Aorta (tissue), 5 donors: ENCODE measurements at regions not wholly inside any gene's neighbourhood (a gene's known extent, or its start where the extent isn't known, plus 50 kb on each side); places are given as distances from the start of the nearest gene placed in this dataset.
"Not testable (repeated sequence)": the region's sequence is repeated elsewhere in the genome, so short reads cannot be mapped to it uniquely, and the experiment has no call there.

Source experiments
- ATAC-seq: fragments of 200-7000 bp; cut with Tn5 transposase; one replicate; pipeline ENCODE4 v1.9.1; 2022; ENCODE audit warnings: moderate library complexity; ENCODE audit not compliant: low FRiP score
- DNase-seq, 2 donors: peaks; one replicate each; pipeline ENCODE4 v3.0.0-alpha.2; 2020
- H3K27ac ChIP-seq, 2 donors: one replicate each; pipeline ENCODE4 v1.5.1; 2013; ENCODE audit warnings: low read length in 2 of 2, mild to moderate bottlenecking in 2 of 2, moderate library complexity in 2 of 2, control low read depth in 1 of 2, inconsistent platforms in 1 of 2, low read depth in 1 of 2
- H3K27me3 ChIP-seq, 2 donors: one replicate each; pipeline ENCODE4 v1.6.1; 2013; ENCODE audit warnings: control low read depth in 1 of 2, low read length in 1 of 2, mild to moderate bottlenecking in 1 of 2, moderate library complexity in 1 of 2; ENCODE audit not compliant: insufficient read depth in 2 of 2, control insufficient read depth in 1 of 2
- H3K36me3 ChIP-seq, 2 donors: one replicate each; pipeline ENCODE4 v1.6.1; 2013; ENCODE audit warnings: control low read depth in 1 of 2, low read length in 1 of 2, mild to moderate bottlenecking in 1 of 2; ENCODE audit not compliant: insufficient read depth in 2 of 2, control insufficient read depth in 1 of 2
- H3K4me1 ChIP-seq, 2 donors: one replicate each; pipeline ENCODE4 v1.6.1; 2013; ENCODE audit warnings: low read length in 2 of 2, control low read depth in 1 of 2, mild to moderate bottlenecking in 1 of 2, moderate library complexity in 1 of 2; ENCODE audit not compliant: insufficient read depth in 2 of 2, control insufficient read depth in 1 of 2
- H3K4me3 ChIP-seq, 2 donors: one replicate each; pipeline ENCODE4 v1.5.1; 2013; ENCODE audit warnings: low read length in 2 of 2, control low read depth in 1 of 2, mild to moderate bottlenecking in 1 of 2
- H3K9me3 ChIP-seq: one replicate; pipeline ENCODE4 v1.6.1; 2013; ENCODE audit warnings: mild to moderate bottlenecking, low read length; ENCODE audit not compliant: control insufficient read depth
- WGBS, 2 donors: extraction: QIAGEN DNeasy Blood & Tissue Kit; methylation state at CpG; one replicate each; pipeline ENCODE4 v1.1.7; 2013; 5-methylcytosine and 5-hydroxymethylcytosine counted together
- intact Hi-C, 2 donors: fragments of 100-400 bp; cut with DNase I; formaldehyde crosslinking; loops; one replicate each; pipeline versions ENCODE4 v1.14.2 to v1.15.0; 2022
- donor health status: healthy with polysubstance abuse.
- donor health status: Bipolar disorder and iron deficiency.
- donor health status: DM: no; HTN: no; CAD: no.
- donor health status: DM: no; HTN: no; CAD: no.
- donor health status: DM: yes; HTN: yes; CAD: no.

DNA sequence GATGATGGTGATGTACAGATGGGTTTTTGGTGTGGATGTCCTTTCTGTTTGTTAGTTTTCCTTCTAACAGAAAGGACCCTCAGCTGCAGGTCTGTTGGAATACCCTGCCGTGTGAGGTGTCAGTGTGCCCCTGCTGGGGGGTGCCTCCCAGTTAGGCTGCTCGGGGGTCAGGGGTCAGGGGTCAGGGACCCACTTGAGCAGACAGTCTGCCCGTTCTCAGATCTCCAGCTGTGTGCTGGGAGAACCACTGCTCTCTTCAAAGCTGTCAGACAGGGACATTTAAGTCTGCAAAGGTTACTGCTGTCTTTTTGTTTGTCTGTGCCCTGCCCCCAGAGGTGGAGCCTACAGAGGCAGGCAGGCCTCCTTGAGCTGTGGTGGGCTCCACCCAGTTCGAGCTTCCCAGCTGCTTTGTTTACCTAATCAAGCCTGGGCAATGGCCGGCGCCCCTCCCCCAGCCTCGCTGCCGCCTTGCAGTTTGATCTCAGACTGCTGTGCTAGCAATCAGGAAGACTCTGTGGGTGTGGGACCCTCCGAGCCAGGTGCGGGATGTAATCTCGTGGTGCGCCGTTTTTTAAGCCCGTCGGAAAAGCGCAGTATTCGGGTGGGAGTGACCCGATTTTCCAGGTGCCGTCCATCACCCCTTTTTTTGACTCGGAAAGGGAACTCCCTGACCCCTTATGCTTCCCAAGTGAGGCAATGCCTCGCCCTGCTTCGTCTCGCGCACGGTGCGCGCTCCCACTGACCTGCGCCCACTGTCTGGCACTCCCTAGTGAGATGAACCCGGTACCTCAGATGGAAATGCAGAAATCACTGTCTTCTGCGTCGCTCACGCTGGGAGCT is 408.2 kb downstream of the LNPK start:
- H3K4me3 ChIP-seq, H3K36me3 ChIP-seq, intact Hi-C loops, H3K27ac ChIP-seq, H3K4me1 ChIP-seq, DNase-seq, H3K9me3 ChIP-seq, H3K27me3 ChIP-seq, ATAC-seq: not testable (repeated sequence)
- WGBS, 2 donors, result 67 to 75% methylated on average over 31 to 32 of the region's 32 CpGs

DNA sequence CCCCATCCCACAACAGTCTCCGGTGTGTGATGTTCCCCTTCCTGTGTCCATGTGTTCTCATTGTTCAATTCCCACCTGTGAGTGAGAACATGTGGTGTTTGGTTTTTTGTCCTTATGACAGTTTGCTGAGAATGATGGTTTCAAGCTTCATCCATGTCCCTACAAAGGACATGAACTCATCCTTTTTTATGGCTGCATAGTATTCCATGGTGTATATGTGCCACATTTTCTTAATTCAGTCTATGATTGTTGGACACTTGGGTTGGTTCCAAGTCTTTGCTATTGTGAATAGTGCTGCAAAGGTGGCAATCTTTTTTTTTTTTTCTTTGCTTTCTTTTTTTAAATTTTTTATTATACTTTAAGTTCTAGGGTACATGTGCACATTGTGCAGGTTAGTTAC is 406.7 kb upstream of the ATP5MC3 start:
- WGBS, 2 donors, result 90 to 100% methylated on average over 1 of the region's 1 CpG
- H3K27me3 ChIP-seq, H3K27ac ChIP-seq, ATAC-seq, DNase-seq, H3K4me1 ChIP-seq, H3K4me3 ChIP-seq, intact Hi-C loops, H3K9me3 ChIP-seq, H3K36me3 ChIP-seq: not testable (repeated sequence)

DNA sequence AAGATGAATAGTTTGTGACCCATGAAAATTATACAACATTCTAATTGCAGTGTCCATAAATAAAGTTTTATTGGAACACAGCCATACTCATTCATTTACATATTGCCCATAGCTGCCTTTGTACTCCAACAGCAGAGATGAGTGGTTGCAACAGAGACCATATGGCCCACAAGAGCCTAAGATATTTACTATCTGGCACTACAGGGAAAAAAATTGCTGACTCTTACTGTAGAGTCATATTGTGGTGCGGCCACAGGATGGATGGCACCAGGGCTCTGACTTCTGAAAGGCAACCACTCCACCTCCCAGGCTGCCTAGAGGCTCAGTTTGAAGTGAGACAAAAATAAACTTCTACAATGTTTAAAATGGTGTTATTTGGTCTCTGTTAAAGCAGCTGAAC is 404.0 kb upstream of the ATP5MC3 start:
- Histone ChIP-seq H3K4me3 (no peak overlapping the region), H3K27ac (no peak overlapping the region), H3K27me3 (no peaks in the 10 kb centered on the region), H3K4me1 (no peaks in the 10 kb centered on the region), H3K9me3 (no peaks in the 10 kb centered on the region), H3K36me3 (no peaks in the 10 kb centered on the region)
- ATAC-seq (no peak), DNase-seq (no peak)
- WGBS, 2 donors, result 89 to 91% methylated on average over 1 of the region's 1 CpG
- intact Hi-C loops, result no loop called here

DNA sequence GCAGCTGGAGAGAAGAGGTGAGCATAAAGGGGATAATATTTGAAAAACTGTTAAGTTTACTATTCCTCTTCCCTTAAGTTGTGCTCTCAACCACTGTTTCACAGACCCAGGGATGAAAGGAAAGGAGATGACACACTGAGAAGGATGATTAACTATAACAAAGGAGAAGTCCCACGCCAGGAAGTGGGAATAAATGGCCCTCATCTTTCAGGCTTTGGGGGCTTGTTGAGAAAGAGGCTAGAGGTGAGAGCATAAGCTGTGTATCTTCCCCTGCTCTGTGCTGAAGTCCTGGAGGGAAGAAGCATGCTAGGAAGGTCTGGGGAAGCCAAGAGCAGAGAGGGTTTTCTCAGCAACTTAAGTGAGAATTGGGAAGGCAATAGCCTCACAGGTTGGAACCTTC is 399.1 kb upstream of the ATP5MC3 start:
- ATAC-seq (no peak), DNase-seq (no peak)
- no peak overlapping the region for H3K4me3 ChIP-seq
- no peaks in the 10 kb centered on the region for H3K9me3 ChIP-seq
- H3K27ac ChIP-seq, result no peak overlapping the region
- H3K27me3 ChIP-seq, result no peaks in the 10 kb centered on the region
- 82 to 89% methylated on average over 1 of the region's 1 CpG for WGBS, 2 donors
- no peaks in the 10 kb centered on the region for H3K4me1 ChIP-seq
- intact Hi-C loops, result no loop called here
- H3K36me3 ChIP-seq, result no peaks in the 10 kb centered on the region

DNA sequence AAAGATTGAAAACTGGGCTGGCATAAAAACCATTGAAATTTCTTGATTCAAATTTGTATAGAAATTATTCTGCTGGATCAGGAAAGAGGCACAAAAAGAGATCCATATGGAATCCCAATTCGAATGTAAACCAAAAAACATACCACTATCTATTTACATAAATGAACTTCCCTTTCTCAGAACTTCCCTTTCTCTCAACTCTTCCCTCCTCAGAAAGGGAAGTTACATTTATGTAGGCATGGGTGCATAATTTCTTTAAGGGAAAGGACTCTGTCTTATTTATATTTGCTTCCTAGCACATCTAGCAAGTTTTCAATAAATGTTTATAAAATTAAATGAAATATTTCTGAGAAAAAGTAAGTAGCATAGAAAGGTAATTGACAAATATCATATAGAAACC is 398.1 kb upstream of the ATP5MC3 start:
- intact Hi-C loops, result no loop called here
- Histone ChIP-seq H3K36me3 (no peaks in the 10 kb centered on the region), H3K4me1 (no peaks in the 10 kb centered on the region), H3K27ac (no peak overlapping the region), H3K4me3 (no peak overlapping the region), H3K27me3 (no peaks in the 10 kb centered on the region), H3K9me3 (no peaks in the 10 kb centered on the region)
- no peak for ATAC-seq
- no peak for DNase-seq
- 68 to 78% methylated on average over 1 of the region's 1 CpG for WGBS, 2 donors

DNA sequence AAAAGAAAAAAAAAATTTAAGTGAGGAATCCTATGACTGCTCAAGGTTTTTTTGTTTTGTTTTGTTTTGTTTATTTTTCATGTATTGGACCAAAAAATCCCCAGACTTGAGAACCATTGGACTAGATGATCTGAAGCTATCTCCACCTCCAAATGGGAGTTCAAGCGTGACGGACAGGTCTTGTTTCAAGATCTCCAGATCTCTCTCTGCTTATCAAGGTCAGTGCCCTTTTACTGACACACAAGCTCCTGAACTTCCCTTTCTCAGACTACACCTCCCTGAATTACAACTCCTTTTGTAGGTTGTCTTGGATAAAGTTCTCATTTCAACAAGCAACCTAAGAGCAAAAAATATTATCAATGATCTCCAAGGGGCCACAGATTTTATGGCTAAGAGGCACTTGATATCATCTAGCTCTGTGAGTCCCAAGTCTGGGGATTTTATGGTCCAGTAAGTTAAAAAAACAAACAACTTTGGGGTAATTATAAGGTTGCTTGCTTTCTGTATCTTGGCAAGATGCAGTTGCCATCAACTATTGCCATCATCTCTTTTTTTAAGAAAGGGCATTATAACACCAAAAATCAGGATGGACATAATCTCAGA is 396.0 kb upstream of the ATP5MC3 start:
- no peaks in the 10 kb centered on the region for H3K36me3 ChIP-seq
- intact Hi-C loops, result no loop called here
- WGBS, 2 donors, result 96 to 97% methylated on average over 2 of the region's 2 CpGs
- no peak for DNase-seq
- H3K4me3 ChIP-seq, result no peak overlapping the region
- no peaks in the 10 kb centered on the region for H3K4me1 ChIP-seq
- H3K27me3 ChIP-seq, result no peaks in the 10 kb centered on the region
- ATAC-seq, result no peak
- H3K27ac ChIP-seq, result no peak overlapping the region
- H3K9me3 ChIP-seq, result no peaks in the 10 kb centered on the region

DNA sequence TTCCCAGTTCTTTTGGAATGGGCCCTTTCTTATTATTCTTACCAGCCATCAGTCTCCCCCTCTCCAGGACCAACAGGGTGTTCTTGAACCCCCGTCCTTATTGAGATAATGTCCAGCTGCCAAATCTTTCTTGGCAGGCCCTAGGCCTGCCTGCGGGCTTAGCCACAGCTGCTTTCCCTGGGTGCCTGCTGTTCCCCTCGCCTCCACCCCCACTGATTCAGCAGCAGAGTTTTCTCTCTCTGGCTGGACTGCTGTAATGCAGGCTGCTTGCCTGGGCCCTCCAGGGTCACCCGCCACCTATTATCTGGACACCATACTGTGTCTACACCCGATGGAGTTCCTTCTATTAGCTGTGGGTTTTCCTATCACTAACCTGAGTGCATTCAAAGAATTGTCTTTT is 395.4 kb upstream of the ATP5MC3 start:
- no peaks in the 10 kb centered on the region for H3K36me3 ChIP-seq
- intact Hi-C loops, result no loop called here
- no peak overlapping the region for H3K27ac ChIP-seq
- H3K4me1 ChIP-seq, result no peaks in the 10 kb centered on the region
- no peaks in the 10 kb centered on the region for H3K27me3 ChIP-seq
- H3K4me3 ChIP-seq, result no peak overlapping the region
- no peak for DNase-seq
- no peaks in the 10 kb centered on the region for H3K9me3 ChIP-seq
- 65 to 68% methylated on average over 5 of the region's 5 CpGs for WGBS, 2 donors
- no peak for ATAC-seq

DNA sequence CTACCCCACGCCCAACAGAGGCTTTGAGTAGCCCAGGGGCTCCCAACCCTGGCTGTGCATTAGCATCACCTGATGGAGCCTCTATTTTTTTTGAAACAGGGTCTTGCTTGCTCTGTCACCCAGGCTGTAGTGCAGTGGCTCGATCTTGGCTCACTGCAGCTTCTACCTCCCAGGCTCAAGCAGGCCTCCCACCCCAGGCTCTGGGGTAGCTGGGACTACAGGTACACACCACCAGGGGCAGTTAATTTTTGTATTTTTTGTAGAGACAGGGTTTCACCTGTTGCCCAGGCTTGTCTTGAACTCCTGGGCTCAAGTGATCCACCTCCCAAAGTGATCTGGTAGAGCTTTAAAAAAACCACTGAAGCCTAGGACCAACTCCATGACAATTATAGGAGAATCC is 394.8 kb upstream of the ATP5MC3 start:
- H3K4me3 ChIP-seq, result no peak overlapping the region
- intact Hi-C loops, result no loop called here
- H3K36me3 ChIP-seq, result no peaks in the 10 kb centered on the region
- DNase-seq, result no peak
- no peaks in the 10 kb centered on the region for H3K9me3 ChIP-seq
- no peaks in the 10 kb centered on the region for H3K27me3 ChIP-seq
- no peaks in the 10 kb centered on the region for H3K4me1 ChIP-seq
- H3K27ac ChIP-seq, result no peak overlapping the region
- no peak for ATAC-seq
- WGBS, 2 donors, result 87 to 92% methylated on average over 2 of the region's 2 CpGs
